GM08714 (cell line): ENCODE measurements at regions not wholly inside any gene's neighbourhood (a gene's known extent, or its start where the extent isn't known, plus 50 kb on each side); places are given as distances from the start of the nearest gene placed in this dataset.

ENCODE experiments used
- H3K4me3 ChIP-seq: fragments of 200-500 bp; sonication (Bioruptor generic); 2 replicates; pipeline ENCODE4 v1.5.1; 2014; ENCODE audit warnings: mild to moderate bottlenecking, low read length, inconsistent platforms
- ZNF274 ChIP-seq: IDR thresholded peaks from 2 replicates; pipeline ENCODE4 v1.6.1; 2012; ENCODE audit warnings: mild to moderate bottlenecking, low read depth, low read length

DNA sequence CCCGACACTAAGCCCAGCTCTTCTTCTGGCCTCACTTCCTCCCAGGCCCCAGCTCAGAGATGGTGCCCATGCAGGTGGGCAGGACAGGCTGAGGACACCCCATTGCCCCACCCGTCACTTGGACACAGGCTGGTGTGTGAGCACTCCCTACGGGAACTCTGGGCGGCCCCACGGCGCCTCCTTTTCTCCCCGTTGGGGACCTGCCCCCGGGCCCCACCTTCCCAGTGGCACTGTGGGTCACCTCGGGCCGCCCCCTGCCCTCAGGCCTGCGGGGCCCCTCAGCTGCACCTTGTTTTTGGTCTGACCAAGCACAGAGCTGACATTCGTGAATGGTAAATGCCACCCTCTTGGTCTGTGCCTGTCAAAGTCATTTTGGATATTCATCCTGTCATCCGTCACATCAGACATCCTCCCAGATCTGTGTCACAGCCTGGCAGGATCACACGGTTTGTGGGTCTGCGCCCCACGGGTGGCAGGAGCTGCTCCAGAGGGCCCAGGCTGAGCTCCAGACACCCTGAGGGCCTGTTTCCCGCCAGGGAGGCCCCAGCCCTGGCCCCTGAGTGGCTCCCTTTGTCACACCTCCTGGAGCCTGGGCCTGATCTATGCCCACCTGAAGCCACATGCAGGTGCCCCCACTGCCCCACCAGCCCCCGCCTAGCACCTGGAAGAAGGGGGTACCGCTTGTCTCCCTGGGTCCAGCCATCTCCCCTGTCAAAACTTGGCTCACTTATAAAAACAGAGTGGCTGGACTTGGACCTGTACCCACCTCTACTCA lies 1188.5 kb downstream of the BRD1 start:
- no peak for TF ChIP-seq ZNF274

DNA sequence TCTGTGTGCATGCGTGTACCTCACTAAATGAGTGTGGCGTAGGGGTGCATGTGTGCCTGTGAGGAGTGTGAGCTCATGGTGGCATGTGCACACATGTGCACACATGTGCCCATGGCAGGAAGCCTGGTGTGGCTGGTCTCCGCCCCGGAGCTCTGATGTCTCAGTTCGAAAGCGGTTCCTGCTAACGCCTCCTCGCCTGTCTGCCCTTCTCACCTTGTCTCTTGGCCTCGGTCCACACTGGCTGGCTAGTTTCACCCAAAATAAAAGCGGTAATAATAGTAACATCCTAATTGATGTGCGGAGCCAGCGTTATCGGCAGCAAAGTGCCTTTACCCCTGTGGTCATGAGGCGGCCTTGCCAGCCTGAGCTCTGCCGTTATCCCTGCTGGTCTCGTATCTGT lies 1190.4 kb downstream of the BRD1 start:
- no peak overlapping the region for H3K4me3 ChIP-seq
- TF ChIP-seq ZNF274: no peak

More for the DNA sequence above, 1188.5 kb downstream of the BRD1 start:
- H3K4me3 ChIP-seq: no peak overlapping the region

DNA sequence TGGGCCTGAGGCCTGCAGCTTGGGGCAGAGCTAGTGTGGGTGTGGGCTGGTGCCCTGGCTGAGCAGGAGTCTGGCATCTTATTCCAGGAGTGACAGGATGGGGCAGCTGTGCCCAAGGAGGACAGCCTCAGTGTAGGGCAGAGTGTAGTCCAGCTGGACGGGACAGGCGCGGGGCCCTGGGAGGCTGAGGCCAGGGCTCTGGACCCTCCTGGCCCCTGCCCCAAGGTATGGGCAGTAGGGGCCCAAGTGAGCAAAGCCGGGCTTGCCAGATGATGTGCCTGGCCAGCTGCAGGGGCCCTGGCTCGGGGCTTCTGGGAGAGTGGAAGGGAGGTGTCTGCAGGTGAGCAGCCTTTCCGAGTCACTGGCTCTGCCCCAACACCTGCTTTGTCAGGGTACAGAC lies 1190.9 kb downstream of the BRD1 start:
- H3K4me3 ChIP-seq: no peak overlapping the region
- TF ChIP-seq ZNF274: no peak

DNA sequence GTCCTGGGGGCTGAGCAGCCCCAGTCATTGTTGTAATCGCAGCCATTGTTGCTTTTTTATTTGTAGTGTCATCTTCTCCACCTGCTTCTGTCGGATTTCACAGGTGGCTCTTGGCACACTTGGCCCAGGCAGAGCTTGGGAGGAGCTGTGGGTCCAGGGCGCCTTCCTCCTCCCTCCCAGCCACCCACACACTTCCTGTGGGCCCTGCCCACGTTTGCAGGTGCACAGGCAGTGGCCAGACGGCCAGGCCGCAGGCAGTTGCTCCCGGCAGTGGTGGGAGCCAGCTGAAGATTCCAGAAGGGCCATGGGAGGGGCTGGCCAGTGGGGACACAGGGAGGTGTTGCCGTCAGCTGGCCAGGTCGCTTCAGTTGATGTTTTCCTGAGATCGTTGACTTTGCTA lies 1191.9 kb downstream of the BRD1 start:
- H3K4me3 ChIP-seq: no peak overlapping the region
- TF ChIP-seq ZNF274: no peak

DNA sequence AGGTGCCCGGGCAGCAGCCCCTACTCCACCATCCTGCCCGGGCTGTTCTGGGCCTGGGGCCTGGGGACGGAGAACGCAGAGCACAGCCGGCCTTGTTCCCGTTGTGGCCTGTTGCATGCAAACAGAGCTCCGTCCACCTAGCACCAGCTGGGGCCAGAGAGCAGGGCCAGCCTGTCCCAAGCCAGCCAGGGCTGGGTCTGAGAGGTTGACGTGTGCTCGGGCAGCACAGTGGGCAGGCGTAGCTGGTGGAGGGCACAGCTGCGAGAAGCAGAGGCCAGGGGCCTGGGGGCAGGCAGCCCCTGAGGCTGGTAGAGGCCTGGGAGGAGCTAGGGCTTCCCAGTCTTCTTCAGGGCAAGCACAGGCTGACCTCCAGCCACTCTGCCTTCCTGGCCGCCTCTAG lies 1192.6 kb downstream of the BRD1 start:
- H3K4me3 ChIP-seq: no peak overlapping the region
- no peak for TF ChIP-seq ZNF274

DNA sequence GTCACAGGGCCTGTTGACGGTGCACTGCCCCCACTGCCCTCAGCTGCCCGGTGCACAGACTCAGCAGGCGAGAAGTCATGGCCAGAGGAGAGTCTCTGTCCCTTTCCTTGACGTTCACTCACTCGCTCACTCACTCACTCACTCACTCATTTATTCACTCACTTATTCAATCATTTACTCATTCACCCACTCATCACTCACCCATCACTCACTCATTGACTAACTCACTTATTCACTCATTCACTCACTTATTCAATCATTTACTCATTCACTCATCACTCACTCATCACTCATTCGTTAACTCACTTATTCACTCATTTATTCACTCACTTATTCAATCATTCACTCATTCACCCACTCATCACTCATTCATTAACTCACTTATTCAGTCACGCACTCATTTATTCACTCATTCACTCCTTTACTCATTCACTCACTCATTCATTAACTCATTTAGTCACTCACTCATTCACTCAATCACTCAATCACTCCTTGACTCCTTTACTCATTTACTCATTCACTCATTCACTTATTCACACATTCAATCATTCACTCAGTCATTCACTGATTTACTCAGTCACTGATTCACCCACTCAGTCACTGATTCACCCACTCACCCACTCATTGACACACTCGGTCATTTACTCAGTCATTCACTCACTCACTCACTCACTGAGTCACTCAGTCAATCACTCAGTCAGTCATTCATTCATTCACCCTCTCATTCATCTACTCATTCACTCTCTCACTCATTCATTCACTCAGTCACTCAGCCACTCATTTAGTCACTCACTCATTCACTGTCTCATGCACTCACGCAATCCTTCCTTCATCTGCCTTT lies 1193.5 kb downstream of the BRD1 start:
- no peak overlapping the region for H3K4me3 ChIP-seq
- TF ChIP-seq ZNF274: no peak

DNA sequence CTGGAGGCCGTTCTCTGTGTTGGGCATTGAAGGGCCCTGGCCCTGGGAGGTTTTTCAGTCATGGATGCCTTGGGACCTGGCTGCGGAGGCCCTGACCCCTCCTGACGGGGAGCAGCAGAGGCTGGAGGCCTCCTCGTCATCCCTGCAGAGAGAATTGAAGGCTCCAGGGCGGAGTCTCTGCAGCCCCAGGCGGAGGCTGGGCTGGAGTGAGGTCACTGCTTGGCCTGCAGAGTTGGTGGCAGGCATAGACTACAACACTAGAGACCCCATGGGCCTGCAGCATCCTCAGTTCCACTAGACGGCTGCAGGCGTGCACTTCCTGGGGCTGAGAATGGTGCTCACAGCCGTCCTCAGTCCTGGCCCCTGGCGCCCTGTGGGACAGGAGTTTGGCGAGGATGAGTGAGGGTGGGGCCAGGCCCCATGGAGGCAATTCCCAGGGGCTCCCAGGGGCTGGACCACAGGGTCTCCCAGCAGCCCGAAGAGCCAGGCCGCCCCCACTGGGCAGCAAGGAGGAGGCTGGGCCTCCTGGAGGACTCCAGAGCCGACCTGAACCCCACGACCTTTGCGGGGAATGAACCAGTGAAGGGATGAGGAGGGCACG lies 1194.9 kb downstream of the BRD1 start:
- H3K4me3 ChIP-seq: no peak overlapping the region
- no peak for TF ChIP-seq ZNF274

DNA sequence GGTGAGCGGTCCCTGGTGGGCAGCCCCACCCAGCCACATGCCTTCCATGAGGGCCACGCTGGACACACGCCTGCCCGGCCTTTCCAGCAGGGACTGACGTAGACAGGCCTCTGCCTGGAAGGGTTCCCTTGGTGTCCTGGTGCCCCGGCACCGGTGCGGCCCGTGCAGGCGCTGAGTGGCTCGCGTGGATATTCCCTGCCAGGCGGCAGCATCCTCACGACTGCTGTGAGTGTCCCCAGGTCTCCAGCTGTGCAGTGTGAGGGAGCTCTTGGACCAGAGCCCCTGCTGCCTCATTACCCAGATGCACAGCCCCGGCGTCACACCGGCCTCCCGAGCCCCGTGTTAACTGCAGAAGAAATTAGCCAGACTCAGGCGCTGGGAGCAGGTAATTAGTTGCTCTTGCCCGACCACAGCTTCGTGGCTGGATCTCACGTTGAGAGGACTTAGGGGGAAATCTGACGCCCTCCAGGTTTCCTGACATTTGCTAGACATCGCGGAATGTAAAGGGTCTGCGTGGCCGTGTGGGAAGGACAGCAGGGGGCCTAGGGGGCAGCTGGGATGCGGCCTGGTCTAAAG lies 1196.3 kb downstream of the BRD1 start:
- no peak overlapping the region for H3K4me3 ChIP-seq
- no peak for TF ChIP-seq ZNF274

DNA sequence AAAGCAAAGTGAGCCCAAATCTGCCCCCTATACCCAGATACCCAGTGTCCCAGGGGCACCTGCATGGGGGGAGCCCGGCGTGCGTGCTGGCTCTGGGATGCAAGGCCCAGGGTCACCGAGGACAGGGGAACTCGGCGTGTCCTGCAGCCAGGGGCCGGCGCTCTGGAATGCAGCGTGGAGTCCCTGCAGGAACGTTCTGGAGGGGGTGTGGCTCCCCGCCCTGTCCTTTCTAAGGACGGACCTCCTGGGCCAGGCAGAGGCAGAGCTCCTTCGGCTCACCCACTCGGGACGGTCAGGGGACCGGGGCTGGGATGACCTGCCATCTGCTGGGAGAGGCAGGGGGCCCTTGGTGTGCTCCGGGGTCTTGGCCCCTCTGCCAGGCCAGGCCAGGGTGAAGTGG lies 1196.8 kb downstream of the BRD1 start:
- TF ChIP-seq ZNF274: no peak
- H3K4me3 ChIP-seq: no peak overlapping the region

DNA sequence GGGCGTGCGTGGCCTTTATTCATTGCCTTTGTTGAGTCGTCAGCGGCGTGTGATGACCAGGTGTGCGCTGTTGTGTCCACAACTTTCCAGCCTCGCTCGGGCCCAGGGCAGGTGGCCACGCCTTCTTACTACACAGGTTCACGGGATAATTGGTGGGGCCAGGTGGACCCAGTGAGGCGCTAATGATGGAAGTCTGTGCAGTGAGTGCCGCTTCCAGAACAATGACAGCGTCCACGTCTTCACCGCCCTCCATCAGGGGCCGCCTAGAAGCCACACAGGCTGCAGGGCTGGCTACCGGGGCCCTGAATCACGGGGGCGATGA lies 1197.3 kb downstream of the BRD1 start:
- no peak overlapping the region for H3K4me3 ChIP-seq
- no peak for TF ChIP-seq ZNF274

DNA sequence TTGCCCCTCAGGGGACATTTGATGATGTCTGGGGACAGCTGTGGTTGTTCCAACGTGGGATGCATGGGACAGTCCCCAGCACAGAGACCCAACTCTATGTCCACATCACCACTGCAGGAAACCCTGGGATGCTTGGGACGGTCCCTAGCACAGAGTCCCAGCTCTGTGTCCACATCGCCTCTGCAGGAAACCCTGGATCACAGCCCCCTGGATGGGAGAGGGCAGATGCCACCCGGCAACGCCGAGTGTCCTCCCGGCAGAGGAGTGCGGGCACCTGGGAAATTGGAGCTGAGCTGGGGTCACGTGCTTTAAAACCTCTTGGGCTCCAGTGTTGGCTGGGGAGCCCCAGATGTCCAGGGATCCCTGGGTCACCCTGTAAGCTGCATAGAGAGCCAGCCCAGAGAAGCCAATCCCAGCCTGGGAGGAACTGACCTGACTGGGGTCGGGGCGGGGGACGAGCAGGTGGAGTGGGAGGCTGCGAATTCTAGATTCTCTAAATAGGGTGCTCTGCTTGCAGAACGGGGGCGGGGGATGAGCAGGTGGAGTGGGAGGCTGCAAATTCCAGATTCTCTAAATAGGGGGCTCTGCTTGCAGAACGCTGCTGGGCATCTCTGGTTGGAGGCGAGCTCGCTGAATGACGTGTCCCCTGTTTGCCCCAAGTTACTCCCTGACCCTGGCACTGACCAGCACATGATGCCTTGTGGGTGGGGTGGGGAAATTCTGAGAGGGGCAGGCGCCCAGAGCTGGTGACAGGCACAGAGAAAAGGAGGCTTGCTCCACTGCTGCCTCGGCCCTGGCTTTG lies 1197.8 kb downstream of the BRD1 start:
- no peak overlapping the region for H3K4me3 ChIP-seq

DNA sequence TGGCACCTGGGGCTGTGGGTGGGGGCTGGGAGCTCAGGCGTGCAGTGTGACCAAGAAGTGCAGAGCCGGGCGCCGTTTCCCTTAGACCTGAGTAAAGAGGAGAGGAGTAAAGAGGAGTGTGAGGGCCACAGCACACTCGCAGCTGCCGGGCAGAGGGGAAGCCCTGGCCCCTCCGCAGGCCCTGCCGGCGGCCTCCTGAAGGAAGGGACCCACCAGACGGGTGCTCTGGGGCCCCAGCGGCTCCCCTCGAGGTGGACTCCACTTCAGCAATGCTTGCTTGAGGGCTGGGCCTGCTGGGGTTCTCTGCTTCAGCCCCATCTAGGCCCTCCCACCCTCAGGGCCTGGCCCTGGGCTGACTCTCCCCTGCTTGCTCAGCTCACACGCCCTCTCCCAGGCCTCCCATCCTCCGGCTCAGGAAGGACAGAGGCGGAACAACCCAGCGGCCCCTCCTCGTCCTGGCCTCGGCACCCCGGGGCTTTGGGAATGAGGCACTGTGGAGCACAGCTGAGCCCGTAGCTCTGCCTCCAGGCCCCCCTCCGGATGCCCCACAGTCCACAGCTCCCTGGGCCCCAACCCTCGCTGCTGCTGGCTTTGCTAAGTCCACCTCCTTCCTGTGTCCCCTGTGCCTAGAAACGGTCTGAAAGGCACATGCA lies 1198.7 kb downstream of the BRD1 start:
- no peak for TF ChIP-seq ZNF274
- no peak overlapping the region for H3K4me3 ChIP-seq

More for the DNA sequence above, 1197.8 kb downstream of the BRD1 start:
- TF ChIP-seq ZNF274: no peak

DNA sequence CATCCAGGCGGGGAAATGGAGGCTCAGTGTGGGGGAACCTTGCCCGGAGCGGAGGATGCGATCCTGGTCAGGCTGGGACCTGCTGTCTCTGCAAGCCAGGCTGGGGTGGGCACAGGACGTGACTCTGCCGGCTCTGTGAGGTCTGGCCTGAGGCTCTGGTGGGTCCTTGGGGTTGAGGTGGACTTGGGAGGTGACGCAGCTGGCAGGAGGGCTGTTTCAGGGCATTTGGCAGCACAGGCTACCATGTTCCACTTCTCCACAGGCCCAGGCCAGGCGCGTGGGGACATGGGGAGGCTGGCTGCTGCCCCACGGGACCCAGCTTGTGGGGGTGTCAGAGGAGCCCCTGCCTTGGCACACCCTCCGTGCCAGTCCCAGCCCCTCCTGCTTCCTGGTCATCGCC lies 1199.7 kb downstream of the BRD1 start:
- no peak overlapping the region for H3K4me3 ChIP-seq
- no peak for TF ChIP-seq ZNF274
